ENCODE measurements at regions not wholly inside any gene's neighbourhood (a gene's known extent, or its start where the extent isn't known, plus 50 kb on each side); places are given as distances from the start of the nearest gene placed in this dataset.

DNA sequence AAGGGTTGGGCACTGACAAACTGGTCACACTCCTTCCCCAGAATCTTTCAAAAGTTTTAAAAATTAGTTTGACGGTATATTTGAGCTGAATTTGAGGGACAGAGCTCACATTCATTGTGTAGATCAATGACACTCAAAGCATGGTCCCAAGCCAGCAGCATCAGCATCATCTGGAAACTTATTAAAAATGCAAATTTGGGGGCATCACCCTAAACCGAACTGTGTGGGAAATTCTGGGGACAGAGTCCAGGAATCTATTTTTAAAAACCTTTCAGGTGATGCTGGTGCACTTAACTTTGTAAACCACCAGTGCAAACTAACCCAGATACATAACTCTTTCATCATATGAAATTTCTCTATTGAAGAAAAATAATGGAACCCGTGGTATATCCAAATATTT lies 58.1 kb upstream of the MTAP start:
- H3K27me3 Mint-ChIP-seq (ENCODE audit: unreplicated experiment), result peaks cover 13% of the 10 kb centered on the region

DNA sequence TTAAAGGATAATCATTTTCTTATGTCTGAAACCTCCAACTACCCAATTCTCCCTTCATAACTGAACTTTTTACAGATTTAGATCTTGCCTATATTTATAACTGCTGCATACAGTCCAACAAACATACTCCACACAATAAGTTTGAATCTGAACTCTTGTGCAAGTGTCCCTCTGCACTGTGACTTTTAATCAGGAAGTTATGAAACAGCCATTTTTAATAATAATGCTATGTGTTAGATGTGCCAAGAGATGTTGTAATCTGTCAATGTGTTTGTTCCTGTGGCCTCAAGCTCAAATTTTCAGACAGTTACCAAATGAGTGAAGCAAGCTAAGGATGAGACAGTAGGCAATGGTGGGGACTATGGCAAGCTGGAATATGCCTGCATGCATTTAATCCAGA lies 57.6 kb upstream of the MTAP start:
- no peaks in the 10 kb centered on the region for H3K4me1 Mint-ChIP-seq (ENCODE audit: low read depth, unreplicated experiment)
- no peak for DNase-seq
- no peaks in the 10 kb centered on the region for H3K36me3 Mint-ChIP-seq (ENCODE audit: unreplicated experiment)
- peaks cover 17% of the 10 kb centered on the region for H3K27me3 Mint-ChIP-seq (ENCODE audit: unreplicated experiment)
- TF ChIP-seq, protein P1, sequence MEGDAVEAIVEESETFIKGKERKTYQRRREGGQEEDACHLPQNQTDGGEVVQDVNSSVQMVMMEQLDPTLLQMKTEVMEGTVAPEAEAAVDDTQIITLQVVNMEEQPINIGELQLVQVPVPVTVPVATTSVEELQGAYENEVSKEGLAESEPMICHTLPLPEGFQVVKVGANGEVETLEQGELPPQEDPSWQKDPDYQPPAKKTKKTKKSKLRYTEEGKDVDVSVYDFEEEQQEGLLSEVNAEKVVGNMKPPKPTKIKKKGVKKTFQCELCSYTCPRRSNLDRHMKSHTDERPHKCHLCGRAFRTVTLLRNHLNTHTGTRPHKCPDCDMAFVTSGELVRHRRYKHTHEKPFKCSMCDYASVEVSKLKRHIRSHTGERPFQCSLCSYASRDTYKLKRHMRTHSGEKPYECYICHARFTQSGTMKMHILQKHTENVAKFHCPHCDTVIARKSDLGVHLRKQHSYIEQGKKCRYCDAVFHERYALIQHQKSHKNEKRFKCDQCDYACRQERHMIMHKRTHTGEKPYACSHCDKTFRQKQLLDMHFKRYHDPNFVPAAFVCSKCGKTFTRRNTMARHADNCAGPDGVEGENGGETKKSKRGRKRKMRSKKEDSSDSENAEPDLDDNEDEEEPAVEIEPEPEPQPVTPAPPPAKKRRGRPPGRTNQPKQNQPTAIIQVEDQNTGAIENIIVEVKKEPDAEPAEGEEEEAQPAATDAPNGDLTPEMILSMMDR (IDR thresholded peaks at IDR 0.05; ENCODE audit: partially characterized antibody, unreplicated experiment), result no peak
- H3K9me3 Mint-ChIP-seq (ENCODE audit: unreplicated experiment), result no peaks in the 10 kb centered on the region
- no peak overlapping the region for H3K27ac Mint-ChIP-seq (ENCODE audit: unreplicated experiment)
- no peak overlapping the region for H3K4me3 Mint-ChIP-seq (ENCODE audit: unreplicated experiment)

More for the DNA sequence above, 58.1 kb upstream of the MTAP start:
- Mint-ChIP-seq H3K36me3 (ENCODE audit: unreplicated experiment) (no peaks in the 10 kb centered on the region), H3K4me1 (ENCODE audit: low read depth, unreplicated experiment) (no peaks in the 10 kb centered on the region), H3K27ac (ENCODE audit: unreplicated experiment) (no peak overlapping the region), H3K4me3 (ENCODE audit: unreplicated experiment) (no peak overlapping the region), H3K9me3 (ENCODE audit: unreplicated experiment) (no peaks in the 10 kb centered on the region)
- DNase-seq, result no peak
- TF ChIP-seq, protein P1 (IDR thresholded peaks at IDR 0.05; ENCODE audit: partially characterized antibody, unreplicated experiment), result no peak

DNA sequence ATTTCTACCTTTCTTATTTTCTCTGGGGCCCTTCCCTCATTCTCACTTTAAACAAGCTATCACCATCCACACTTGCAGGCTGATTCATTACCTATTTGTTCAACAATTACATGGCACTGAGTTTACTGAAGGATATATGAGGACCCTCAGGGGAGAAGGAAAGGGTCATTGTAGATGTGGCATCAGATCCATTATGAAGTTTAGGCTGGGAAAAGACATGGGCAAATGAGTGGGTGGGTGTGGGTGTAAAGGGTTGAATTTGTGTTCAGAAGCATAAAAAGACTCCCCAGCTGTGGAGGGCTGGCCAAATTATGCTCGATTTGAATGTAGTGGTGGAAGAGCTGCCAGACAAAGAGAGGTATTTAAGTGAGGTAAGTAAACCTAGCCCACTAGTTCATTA lies 55.9 kb upstream of the MTAP start:
- Mint-ChIP-seq H3K27me3 (ENCODE audit: unreplicated experiment) (peaks cover 14% of the 10 kb centered on the region), H3K4me3 (ENCODE audit: unreplicated experiment) (no peak overlapping the region), H3K36me3 (ENCODE audit: unreplicated experiment) (no peaks in the 10 kb centered on the region), H3K4me1 (ENCODE audit: low read depth, unreplicated experiment) (no peaks in the 10 kb centered on the region), H3K27ac (ENCODE audit: unreplicated experiment) (no peak overlapping the region), H3K9me3 (ENCODE audit: unreplicated experiment) (no peaks in the 10 kb centered on the region)
- DNase-seq, result no peak
- TF ChIP-seq, protein P1 (IDR thresholded peaks at IDR 0.05; ENCODE audit: partially characterized antibody, unreplicated experiment), result no peak

DNA sequence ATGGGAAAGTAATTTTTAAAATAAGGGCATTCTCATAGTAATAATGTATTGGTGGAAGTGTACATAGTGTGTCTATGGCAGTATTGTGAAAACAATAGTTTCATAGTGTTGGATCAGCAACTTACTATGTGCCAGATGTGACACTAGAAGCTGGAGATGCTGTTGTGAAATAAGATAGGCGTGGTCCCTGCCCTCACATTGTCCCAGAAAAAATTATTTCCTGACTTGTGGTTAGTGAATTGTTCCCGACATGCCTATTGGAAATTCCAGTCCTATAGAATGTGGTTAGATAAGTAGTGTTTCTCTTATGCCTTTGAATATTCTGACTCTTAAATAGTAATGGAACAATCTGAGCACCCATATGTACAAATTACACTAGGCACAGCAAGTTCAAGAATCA lies 55.3 kb upstream of the MTAP start:
- H3K27ac Mint-ChIP-seq (ENCODE audit: unreplicated experiment), result no peak overlapping the region
- peaks cover 19% of the 10 kb centered on the region for H3K27me3 Mint-ChIP-seq (ENCODE audit: unreplicated experiment)

DNA sequence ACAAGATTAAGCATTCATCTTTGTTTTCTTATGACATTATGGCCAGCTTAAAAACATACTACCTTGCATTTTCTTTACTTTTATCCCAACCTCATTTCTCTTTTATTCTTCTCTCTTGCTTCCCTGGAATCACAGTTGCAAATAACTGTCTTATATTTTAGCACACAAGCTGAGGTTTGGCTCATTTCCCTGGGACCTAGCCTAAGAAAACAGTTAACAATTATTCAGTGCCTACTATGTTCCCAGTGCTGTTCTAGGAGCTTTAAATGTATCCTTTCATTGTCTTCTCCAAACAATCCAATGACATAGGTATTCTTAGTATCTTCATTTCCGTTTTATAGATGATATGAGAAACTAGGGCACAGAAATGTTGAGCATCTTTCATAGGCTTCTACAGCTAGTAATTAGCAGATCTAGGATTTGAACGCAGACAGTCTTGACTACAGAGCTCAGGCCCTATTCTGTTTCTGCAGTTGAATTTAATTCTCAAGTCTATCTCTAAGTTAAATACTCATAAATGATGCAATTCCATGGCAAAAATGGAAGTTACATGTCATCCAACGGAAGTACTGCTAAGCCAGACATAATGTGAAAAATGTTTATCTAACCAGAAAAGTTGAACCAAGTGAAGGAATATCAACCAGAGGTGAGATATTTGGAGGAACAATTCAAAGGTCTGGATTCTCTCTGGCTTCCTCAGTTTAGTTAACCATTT lies 52.3 kb upstream of the MTAP start:
- Mint-ChIP-seq H3K4me1 (ENCODE audit: low read depth, unreplicated experiment) (no peaks in the 10 kb centered on the region), H3K27me3 (ENCODE audit: unreplicated experiment) (peaks cover 26% of the 10 kb centered on the region), H3K27ac (ENCODE audit: unreplicated experiment) (no peak overlapping the region), H3K36me3 (ENCODE audit: unreplicated experiment) (no peaks in the 10 kb centered on the region), H3K9me3 (ENCODE audit: unreplicated experiment) (no peaks in the 10 kb centered on the region), H3K4me3 (ENCODE audit: unreplicated experiment) (no peak overlapping the region)
- TF ChIP-seq, protein P1 (IDR thresholded peaks at IDR 0.05; ENCODE audit: partially characterized antibody, unreplicated experiment), result no peak
- DNase-seq, result no peak

More for the DNA sequence above, 55.3 kb upstream of the MTAP start:
- TF ChIP-seq, protein P1 (IDR thresholded peaks at IDR 0.05; ENCODE audit: partially characterized antibody, unreplicated experiment), result no peak
- no peaks in the 10 kb centered on the region for H3K9me3 Mint-ChIP-seq (ENCODE audit: unreplicated experiment)
- no peaks in the 10 kb centered on the region for H3K4me1 Mint-ChIP-seq (ENCODE audit: low read depth, unreplicated experiment)
- no peaks in the 10 kb centered on the region for H3K36me3 Mint-ChIP-seq (ENCODE audit: unreplicated experiment)
- H3K4me3 Mint-ChIP-seq (ENCODE audit: unreplicated experiment), result no peak overlapping the region
- DNase-seq, result no peak
